GM18870 (cell line): ENCODE measurements at regions not wholly inside any gene's neighbourhood (a gene's known extent, or its start where the extent isn't known, plus 50 kb on each side); places are given as distances from the start of the nearest gene placed in this dataset.

Experiments used
- ATAC-seq: cut with Tn5 transposase; IDR thresholded peaks from one replicate; pipeline ENCODE4 v1.9.1; 2021; ENCODE audit warnings: moderate library complexity; ENCODE audit not compliant: unreplicated experiment

DNA sequence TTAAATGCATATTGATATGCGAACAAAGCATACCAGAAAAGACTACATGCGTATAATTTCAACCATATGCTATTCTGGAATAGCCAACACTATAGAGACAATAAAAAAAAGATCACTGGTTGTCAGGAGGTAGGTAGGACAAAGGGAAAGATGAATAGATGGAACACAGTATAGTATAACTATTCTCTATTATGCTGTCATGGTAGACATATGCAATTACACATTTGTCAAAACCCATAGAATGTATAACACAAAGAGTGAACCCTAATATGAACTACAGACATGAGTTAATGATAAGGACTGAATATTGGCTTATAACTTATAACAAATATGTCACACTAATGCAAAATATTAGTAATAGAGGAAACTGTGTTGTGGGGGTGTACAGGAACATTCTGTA, 460.8 kb downstream of the TAF11L14 start:
- no peak for ATAC-seq

DNA sequence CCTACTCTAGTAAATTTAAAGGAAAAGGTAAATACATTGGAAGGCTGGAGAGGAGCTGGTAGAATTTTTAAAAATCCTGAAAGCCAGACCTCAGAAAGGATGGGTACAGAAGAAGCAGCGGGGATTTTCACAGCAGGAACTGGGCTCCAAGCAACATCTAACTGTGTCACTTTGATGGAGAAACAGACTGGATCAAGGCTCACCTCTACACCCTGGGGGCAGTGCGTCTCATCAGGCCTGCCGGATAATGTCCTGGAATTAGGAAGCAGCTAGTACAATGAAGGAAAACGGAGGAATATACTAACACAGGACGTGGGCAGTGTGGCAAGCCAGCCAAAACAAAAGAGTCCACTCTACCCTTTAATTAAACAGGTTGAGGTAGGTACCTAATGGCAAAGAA, 463.6 kb downstream of the TAF11L14 start:
- no peak for ATAC-seq

DNA sequence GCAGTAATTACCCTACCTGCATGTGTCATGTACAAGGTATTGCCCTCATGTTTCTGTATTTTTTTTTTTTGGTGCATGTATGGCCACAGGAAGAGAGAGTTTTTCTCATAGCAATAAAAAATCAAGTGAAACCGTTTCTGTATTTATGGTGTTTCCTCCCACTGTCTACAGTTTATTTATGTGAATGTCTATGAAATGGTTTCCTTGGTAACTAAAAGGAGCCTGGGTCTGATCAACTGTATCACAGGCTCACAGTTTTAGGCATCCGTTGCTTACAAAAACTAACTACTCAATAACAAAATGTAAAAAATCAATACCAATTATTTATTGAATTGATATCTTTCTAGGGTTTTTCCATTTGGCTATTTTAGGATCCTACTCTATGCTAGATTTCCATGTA, 464.4 kb downstream of the TAF11L14 start:
- ATAC-seq = no peak

DNA sequence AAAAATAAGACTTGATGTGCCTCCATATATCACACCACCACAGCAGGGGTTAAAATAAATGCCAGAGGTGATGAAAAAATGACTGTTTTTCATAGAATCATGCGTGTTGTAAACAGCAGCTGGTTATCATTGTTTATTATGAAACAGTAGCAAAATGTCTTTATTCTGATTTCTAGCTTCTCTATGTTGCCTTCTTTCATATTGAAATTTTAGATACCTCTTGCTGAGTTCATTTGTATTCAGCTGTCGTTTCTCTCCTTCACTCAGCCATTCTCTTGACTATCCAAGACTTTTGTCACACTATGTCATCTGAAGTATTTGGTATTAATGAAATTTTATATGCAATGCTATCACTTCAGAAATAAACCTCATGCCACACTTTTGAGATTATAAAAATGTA, 465.0 kb downstream of the TAF11L14 start:
- no peak for ATAC-seq

DNA sequence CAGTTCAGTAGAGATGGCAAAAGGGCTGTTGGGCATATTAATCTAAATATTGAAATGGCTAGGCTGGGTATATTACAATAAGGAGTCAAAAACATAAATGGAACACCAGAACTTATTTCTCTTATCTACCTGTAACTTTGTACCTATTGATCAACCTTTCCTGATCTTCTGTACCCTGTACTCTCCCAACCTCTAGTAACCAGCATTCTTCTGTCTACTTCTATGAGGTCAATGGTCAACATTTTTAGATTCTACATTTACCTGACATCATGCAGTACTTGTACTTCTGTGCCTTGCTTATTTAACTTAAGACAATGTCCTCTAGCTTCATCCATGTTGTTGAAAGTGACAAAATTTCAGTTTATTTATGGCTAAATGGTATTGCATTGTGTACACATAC, 467.3 kb downstream of the TAF11L14 start:
- no peak for ATAC-seq

DNA sequence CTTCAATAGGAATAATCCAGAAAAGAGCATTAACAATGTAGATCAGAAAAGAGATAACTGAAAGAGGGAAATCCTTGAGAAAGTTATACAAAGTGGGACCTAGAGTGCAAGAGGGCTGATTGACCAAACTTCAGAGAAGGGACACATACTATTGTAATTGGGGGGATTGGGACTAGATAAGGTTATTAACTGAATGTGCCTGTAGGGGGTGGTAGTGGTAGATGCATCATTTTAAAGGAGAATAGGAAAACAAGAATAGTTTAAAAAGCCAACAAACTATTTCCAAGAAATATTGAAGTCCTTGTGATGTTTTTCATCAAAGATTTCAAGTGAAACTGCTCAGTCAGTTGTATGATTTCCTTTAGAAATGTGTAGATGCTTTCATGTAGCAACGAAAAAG, 468.5 kb downstream of the TAF11L14 start:
- ATAC-seq = no peak

DNA sequence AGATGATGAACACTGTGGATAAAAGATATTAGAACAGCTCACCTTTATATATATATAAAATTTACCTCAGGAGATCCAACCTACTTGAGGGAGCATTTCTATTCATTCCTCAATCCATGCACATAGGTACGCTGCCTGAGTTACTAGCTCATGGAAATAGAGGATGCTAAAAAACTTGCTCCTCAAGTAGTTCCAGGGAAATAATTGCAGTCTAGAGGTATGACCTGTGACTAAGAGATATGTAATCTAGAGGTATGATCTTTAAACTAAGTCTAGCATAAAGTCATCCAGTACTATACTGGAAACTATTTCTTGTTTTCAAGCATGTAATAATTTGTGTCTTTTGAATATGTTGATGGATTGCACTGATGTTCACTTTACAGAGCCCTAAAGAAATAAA, 471.2 kb downstream of the TAF11L14 start:
- ATAC-seq = no peak

DNA sequence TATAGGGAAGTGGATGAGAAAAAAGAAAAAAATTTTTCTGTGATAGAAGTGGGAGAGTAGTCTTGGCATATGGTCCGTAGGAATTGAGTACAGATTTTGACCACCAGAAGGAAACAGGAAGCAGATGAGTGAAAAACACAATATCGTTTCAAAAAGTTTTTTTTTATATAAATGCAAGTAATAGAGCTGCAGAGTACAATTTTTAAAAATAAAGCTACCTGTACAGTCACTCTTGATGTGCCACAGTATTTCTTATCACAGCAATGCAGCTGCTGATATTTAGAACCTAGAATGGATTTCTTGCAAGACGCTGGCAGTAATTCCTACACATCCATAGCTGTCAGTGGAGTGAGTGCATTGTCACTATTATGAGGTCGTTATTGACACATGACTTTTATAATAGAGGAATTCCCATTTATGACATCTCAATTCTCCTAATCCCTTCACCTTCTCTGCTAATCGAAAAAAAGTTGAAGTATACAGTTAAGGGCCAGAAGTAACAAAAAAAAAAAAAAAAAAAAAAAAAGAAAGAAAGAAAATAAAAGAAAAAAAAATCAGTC, 477.7 kb downstream of the TAF11L14 start:
- ATAC-seq = no peak

DNA sequence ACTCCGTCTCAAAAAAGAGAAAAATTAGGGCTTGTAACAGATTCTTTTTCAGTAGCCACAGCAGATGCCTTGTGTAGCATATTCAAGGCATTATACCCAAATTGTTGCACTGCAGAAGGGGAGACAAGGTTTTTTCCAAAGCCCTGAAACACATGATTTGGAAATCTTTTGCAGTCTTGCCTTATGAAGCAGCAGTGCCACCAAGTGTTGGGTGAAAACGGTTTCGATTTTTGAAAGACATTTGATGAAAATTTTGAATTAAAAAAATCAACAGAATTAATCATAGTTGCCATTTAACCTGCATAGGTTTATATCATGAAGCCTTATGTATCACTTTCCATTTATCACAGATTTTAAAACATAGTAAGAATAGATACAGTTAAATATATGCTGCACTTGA, 479.5 kb downstream of the TAF11L14 start:
- ATAC-seq = no peak

DNA sequence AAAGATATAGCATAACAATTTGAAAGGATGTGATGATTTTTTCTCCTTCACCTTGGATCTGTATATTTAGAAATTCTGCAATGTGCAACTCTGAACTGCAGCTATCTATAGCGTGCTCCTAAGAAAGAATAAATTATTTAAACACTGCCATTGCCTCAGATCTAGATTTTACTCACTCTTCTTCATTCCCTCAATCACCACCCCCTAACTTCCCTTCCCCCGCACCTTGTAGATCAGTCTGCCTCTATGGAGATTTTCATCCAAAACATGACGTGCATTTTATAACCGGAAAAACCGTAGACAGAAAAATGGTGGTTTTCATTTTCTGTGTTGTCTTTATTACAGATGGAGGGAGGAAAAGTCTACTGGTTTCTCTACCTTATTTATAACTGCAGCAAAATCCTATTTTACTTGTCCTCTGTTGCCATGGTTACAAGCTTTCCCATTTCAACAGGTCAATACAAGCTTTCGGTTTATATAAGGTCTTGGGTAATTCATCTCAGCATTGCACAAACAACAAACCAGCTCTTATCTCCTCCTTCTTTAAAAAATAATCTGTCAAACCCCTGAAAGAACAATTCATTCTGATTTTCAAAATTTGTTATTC, 480.0 kb downstream of the TAF11L14 start:
- no peak for ATAC-seq

DNA sequence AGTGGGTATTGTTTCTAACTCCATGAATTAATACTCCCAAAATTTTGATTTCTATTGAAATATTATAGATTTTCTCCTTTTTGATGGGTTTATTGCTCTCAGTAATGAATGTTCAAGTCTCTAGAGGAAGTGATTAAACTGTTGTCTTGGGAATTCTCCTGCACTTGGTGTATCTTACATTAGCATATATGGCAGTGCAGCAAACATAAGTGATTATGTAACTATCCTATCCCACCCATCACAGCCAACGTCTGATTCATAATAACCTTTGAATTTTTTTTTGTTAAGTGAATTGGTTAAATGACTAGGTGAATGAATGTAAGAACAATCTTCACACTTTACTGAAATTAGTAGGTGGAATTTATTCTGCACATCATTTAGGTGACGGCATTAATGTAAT, 483.7 kb downstream of the TAF11L14 start:
- ATAC-seq = no peak

DNA sequence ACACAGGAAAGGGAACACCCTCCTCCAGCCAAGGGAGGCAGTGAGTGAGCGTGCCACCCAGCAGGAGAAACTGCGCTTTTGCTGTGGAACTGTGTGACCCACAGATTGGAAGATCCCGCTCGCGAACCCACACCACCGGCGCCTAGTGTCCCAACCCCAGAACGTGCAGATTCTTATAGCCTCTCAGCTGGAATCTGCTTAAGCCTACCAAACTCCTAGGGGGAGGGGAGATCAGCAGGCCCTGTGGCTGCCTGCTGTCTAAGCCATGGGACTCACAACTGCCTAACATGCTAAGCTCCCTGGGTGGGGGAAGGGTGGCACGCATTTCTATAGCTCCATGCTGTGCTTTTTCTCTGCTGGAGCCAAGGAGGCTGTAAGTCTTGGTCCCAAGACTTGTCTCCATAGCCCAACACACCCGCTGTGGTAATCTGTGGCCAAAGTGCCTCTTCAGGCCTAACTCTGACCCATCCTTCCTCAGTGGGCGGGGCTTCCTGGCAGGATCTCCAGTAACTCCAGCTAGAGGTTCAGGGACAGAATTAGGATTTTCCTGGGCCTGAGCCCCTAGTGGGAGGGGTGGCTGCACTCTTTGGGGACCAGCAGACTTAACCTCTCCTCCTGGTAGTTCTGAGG, 485.0 kb downstream of the TAF11L14 start:
- no peak for ATAC-seq

DNA sequence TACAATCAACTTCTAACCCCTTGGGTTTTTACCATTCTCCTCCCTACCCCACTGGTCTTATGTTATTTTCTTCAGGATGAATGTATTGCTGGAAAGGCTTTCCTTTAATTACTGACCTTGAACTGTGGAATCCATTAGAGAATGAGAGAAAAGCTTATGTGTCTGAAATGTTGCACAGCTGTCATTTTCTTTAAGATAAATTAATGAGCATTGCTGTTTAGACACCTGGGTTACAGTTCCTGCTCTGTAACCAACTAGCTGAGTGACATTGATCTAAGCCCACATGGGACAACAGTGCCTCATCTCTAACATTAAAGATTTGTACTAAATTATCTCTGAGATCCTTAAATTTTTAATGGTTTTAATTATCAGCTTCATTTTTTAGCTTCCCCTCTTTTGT, 507.0 kb downstream of the TAF11L14 start:
- ATAC-seq = no peak

DNA sequence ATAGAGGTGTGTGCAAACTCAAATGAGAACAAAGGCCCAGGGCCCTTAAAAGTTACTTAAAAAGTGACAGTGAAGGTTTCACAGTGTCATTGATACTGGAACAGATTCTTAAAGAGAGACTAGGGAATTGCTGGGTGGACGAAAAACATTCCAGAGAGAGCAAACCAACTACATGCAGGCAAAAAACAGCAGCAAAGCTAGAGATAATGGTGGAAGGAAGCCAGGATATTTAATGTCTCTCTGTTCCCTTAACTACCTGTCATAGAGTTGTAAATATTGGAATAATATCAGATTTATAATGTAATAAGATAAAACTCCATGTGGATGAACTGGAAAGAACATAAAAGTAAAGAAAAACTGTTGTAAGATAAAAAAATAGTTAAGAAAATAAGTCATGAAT, 508.6 kb downstream of the TAF11L14 start:
- ATAC-seq = no peak

DNA sequence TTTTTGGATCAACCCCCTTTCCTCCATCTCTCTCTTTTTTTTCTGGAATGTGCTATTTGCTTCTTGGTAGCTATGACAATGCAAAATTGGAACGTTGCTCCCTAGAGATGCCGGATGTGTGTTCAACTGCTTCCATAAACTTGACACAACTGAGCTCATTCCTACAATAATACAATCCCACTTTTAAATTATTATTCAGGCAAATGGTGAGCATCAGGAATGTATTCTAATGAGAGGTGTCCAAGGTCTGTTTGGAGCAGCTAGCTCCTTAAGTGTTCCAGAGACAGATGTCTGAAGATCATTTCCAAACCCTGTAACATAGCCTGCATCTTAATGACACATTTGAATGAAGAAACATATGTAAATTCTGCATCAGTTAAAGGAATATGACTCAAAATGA, 518.4 kb downstream of the TAF11L14 start:
- no peak for ATAC-seq

DNA sequence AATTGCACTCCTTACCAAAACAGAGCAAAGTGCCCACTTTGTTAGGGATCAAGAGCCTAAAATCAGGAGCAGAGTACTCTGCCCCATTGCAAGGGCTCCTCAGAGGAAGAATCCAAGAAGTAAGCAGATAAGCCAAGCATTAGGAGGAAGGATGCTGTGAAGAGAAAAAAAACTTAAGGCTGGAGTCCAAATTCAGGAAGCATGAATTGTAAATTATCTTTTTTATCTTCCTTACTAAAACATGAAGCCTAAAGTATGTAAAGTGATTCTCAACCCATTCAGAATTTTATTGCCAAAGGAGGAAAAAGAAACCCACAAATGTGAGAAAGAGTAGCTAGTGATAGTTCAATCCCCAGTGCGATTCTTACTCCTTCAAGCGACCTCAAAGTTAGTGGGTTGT, 523.9 kb downstream of the TAF11L14 start:
- ATAC-seq = no peak

DNA sequence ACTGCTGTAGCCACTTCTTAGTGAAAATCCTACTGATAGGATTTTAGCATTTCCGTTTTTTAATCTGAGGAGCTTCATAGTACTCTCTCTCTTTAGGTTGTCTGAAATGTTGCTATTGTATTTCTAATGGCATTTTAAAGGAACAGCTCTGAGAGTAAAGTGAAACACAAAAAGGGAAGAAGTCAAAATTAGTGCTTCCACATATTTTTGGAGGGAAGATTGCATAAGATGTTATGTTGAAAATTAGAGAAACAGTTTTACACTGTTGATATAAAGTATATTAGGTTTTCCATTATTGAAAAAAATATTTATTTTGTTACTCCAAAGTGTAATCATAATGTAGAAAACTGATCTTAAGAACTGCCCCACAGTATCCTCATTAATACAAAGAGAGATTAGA, 525.1 kb downstream of the TAF11L14 start:
- no peak for ATAC-seq

DNA sequence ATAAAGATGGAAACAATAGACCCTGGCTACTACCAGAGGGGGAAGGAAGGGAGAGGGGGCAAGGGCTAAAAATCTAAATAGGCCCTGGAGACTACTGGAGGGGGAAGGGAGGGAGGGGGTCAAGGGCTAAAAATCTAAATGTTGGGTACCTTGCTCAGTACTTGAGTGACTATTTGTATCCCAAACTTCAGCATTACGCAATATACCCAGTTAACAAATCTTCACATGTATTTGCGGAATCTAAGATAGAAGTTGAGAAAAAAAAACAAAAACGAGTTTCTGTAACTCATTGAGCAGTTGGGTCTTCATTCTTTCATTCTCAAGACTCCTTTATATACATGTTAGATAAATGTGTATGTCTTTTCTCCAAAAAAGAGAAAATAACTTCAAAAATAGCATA, 537.4 kb downstream of the TAF11L14 start:
- ATAC-seq = no peak

DNA sequence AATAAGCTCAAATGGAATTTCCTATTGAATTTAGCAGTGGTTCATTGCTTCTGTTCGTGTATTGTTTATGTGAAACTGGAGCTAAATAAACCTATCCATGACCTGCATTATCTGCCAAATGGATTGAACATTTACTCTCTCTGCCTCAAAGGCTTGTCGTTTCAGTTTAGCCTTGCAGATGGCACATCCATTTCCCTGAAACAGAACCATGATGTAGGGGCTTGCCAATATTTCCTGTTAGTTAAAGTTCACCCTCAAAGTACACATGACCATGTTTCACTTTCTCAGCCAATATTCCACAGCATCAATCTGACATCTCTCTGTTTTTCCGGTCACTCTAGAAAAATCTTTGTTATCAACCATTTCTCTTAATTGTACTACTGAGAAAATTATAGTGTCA, 545.3 kb downstream of the TAF11L14 start:
- no peak for ATAC-seq

DNA sequence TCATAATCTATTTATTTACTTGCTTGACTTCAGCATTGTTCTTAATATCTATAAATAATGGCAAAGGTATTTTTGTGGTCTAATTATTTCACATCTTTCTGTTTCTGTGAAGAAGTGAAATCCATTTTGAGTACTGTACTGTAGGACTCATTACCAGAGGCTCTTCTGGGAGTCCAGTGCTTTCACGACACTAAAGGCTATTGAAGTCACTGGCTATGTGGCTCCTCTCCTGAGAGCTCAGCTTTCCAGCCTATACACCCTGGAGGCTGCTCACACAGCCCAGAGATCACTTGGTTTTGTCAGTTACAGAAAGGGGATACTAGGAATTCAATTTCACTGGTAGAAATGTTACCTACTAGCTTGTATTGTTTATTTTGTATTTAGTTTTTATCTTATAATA, 547.3 kb downstream of the TAF11L14 start:
- ATAC-seq = no peak

DNA sequence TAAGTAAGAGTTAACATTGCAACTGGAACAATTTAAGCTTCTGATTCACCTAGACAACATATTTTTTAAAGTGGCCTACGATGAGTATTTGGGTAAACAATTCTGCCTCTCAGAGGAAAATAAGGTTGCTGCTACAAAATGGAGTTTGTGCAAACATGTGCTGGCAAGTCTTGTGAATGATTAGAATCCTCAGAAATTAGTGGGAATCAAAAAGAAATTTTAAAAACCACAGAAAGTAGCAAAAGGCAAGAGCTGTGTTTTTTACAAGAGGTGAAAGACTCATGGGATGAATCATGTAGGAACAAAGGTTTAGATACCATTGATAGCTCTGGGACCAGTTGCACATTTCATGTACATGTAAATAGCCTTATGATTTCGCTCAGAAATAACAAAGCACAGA, 561.6 kb downstream of the TAF11L14 start:
- ATAC-seq = no peak

DNA sequence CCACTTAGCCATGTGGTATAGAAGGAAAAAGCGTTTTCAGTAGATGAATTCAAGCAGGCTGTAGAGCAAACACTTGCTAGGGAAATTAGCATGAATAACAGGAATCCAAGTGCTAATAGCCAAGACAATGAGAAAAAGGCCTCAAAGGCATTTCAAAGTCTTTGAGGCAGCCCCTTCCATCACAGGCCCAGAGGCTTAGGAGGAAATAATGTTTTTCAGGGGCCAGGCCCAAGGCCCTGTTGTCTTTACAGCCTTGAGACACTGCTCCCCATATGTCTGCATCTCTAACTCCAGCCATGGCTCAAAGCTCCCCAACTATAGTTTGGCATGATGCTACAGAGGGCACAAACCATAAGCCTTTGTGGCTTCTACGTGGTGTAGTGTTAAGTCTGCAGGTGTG, 563.5 kb downstream of the TAF11L14 start:
- ATAC-seq = no peak

DNA sequence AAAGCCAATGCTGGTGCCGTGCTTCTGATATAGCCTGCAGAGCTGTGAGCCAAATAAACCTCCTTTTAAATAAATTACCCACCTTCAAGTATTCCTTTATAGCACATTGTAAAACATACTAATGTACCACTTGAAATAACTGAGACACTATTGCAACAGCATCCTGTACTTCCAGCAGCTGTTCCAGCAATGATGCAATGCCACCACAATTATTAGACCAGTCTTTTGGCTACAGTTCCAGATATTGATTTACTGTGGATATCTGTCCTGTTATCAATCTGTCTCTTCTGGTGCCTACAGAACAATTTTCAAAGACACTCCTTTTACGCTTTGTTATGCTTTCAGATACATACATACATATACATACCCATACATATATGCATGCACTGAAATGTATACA, 567.9 kb downstream of the TAF11L14 start:
- no peak for ATAC-seq
